ENCODE measurements at regions not wholly inside any gene's neighbourhood (a gene's known extent, or its start where the extent isn't known, plus 50 kb on each side); places are given as distances from the start of the nearest gene placed in this dataset.

DNA sequence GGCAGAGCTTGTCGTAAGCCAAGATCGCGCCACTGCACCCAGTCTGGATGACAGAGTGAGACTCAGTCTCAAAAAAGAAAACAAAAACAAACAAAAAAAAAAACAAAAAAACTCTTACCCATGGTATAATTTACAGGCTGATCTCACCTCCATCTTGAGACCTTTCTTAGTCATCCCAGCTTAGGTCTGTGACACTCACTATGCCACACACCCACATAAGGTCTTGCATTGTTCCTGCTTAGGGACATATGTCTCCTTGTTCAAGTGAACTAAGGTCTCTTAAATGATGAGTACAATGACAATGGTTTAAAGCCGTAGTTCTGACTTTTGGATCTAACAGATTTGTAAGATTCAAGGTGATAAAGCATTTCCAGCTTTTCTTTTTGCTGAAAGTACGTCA is 360.2 kb upstream of the ARHGEF26 start (continued):
- TF ChIP-seq, protein P1, sequence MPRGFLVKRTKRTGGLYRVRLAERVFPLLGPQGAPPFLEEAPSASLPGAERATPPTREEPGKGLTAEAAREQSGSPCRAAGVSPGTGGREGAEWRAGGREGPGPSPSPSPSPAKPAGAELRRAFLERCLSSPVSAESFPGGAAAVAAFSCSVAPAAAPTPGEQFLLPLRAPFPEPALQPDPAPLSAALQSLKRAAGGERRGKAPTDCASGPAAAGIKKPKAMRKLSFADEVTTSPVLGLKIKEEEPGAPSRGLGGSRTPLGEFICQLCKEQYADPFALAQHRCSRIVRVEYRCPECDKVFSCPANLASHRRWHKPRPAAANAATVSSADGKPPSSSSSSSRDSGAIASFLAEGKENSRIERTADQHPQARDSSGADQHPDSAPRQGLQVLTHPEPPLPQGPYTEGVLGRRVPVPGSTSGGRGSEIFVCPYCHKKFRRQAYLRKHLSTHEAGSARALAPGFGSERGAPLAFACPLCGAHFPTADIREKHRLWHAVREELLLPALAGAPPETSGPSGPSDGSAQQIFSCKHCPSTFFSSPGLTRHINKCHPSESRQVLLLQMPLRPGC (tag by site-specific recombination; IDR thresholded peaks at IDR 0.05): no peak
- no peak for TF ChIP-seq PRDM1 (tag by site-specific recombination; IDR thresholded peaks at IDR 0.05)
- TF ChIP-seq ZBTB7A (tag by site-specific recombination; IDR thresholded peaks at IDR 0.05; ENCODE audit: low read depth): no peak
- TF ChIP-seq YY1 (tag by site-specific recombination; IDR thresholded peaks at IDR 0.05): no peak
- TF ChIP-seq SCRT1 (tag by site-specific recombination; IDR thresholded peaks at IDR 0.05; ENCODE audit: borderline replicate concordance): no peak
- TF ChIP-seq, protein P2, sequence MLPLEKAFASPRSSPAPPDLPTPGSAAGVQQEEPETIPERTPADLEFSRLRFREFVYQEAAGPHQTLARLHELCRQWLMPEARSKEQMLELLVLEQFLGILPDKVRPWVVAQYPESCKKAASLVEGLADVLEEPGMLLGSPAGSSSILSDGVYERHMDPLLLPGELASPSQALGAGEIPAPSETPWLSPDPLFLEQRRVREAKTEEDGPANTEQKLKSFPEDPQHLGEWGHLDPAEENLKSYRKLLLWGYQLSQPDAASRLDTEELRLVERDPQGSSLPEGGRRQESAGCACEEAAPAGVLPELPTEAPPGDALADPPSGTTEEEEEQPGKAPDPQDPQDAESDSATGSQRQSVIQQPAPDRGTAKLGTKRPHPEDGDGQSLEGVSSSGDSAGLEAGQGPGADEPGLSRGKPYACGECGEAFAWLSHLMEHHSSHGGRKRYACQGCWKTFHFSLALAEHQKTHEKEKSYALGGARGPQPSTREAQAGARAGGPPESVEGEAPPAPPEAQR (tag by site-specific recombination; IDR thresholded peaks at IDR 0.05): no peak
- TF ChIP-seq, protein P3, sequence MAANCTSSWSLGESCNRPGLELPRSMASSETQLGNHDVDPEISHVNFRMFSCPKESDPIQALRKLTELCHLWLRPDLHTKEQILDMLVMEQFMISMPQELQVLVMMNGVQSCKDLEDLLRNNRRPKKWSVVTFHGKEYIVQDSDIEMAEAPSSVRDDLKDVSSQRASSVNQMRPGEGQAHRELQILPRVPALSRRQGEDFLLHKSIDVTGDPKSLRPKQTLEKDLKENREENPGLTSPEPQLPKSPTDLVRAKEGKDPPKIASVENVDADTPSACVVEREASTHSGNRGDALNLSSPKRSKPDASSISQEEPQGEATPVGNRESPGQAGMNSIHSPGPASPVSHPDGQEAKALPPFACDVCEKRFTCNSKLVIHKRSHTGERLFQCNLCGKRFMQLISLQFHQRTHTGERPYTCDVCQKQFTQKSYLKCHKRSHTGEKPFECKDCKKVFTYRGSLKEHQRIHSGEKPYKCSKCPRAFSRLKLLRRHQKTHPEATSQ (tag by site-specific recombination; IDR thresholded peaks at IDR 0.05): no peak
- no peak for TF ChIP-seq ZNF19 (tag by site-specific recombination; IDR thresholded peaks at IDR 0.05; ENCODE audit: low read depth)
- TF ChIP-seq KLF8 (tag by site-specific recombination; IDR thresholded peaks at IDR 0.05): no peak

DNA sequence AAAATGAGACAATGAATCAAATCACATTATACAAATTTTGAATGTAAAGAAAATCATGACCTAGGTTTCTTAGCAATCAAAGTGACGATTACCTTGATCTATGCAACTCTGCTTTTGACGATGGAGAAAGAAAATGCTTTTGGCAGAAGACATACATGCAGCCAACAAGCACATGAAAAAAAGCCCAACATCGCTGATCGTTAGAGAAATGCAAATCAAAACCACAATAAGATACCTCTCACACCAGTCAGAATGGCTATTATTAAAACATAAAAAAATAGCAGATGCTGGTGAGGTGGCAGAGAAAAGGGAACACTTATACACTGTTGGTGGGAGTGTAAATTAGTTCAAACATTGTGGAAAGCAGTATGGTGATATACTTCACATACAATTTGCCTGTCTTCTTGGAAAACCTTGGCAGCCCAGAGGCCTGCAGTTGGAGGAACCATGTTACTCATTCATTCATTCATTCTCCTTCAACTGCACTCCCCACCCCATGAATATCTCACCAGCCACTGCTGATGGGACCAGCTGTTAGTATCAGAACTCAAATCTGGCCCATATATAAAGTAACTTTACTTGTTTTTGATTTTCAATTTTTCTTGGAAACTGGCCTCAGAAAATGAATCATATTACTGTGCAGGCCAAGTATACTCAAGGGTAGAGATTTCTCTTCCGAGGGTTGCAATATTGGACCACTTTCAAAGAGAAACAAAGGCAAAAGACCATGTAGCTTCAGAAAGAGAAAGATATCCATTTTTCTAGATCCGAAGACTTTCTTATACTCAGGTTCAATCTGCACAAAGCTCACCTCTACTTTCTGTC is 358.6 kb upstream of the ARHGEF26 start:
- H3K4me1 ChIP-seq (ENCODE audit: control insufficient read depth, insufficient read depth, low read length): no peaks in the 10 kb centered on the region
- no peaks in the 10 kb centered on the region for H3K36me3 ChIP-seq (ENCODE audit: control insufficient read depth in 2 of 2, insufficient read depth in 1 of 2, low read length in 2 of 2)
- CTCF ChIA-PET: no interaction called here
- POLR2A ChIA-PET: no interaction called here
- no peak overlapping the region for H3K27ac ChIP-seq (ENCODE audit: extremely low read depth, low read depth, low read length)
- no peaks in the 10 kb centered on the region for H3K9me3 ChIP-seq (ENCODE audit: control insufficient read depth, insufficient read depth, low read depth, low read length)
- H3K4me3 ChIP-seq (ENCODE audit: low read depth, low read length): no peak overlapping the region
- no peak for TF ChIP-seq SCRT1 (tag by site-specific recombination; IDR thresholded peaks at IDR 0.05; ENCODE audit: borderline replicate concordance)
- TF ChIP-seq, protein P4, sequence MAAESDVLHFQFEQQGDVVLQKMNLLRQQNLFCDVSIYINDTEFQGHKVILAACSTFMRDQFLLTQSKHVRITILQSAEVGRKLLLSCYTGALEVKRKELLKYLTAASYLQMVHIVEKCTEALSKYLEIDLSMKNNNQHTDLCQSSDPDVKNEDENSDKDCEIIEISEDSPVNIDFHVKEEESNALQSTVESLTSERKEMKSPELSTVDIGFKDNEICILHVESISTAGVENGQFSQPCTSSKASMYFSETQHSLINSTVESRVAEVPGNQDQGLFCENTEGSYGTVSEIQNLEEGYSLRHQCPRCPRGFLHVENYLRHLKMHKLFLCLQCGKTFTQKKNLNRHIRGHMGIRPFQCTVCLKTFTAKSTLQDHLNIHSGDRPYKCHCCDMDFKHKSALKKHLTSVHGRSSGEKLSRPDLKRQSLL (tag by site-specific recombination; IDR thresholded peaks at IDR 0.05): no peak
- no peak for TF ChIP-seq ZNF133 (tag by site-specific recombination; IDR thresholded peaks at IDR 0.05)
- no peak for TF ChIP-seq ZNF514 (tag by site-specific recombination; IDR thresholded peaks at IDR 0.05)
- no peak for TF ChIP-seq ZNF837 (tag by site-specific recombination; IDR thresholded peaks at IDR 0.05)
- no peak for TF ChIP-seq MYNN (tag by site-specific recombination; IDR thresholded peaks at IDR 0.05; ENCODE audit: borderline replicate concordance)
- TF ChIP-seq, protein P5, sequence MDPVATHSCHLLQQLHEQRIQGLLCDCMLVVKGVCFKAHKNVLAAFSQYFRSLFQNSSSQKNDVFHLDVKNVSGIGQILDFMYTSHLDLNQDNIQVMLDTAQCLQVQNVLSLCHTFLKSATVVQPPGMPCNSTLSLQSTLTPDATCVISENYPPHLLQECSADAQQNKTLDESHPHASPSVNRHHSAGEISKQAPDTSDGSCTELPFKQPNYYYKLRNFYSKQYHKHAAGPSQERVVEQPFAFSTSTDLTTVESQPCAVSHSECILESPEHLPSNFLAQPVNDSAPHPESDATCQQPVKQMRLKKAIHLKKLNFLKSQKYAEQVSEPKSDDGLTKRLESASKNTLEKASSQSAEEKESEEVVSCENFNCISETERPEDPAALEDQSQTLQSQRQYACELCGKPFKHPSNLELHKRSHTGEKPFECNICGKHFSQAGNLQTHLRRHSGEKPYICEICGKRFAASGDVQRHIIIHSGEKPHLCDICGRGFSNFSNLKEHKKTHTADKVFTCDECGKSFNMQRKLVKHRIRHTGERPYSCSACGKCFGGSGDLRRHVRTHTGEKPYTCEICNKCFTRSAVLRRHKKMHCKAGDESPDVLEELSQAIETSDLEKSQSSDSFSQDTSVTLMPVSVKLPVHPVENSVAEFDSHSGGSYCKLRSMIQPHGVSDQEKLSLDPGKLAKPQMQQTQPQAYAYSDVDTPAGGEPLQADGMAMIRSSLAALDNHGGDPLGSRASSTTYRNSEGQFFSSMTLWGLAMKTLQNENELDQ (tag by site-specific recombination; IDR thresholded peaks at IDR 0.05; ENCODE audit: low read depth): no peak
- no peak for TF ChIP-seq ZNF623 (tag by site-specific recombination; IDR thresholded peaks at IDR 0.05)
- TF ChIP-seq, protein P6, sequence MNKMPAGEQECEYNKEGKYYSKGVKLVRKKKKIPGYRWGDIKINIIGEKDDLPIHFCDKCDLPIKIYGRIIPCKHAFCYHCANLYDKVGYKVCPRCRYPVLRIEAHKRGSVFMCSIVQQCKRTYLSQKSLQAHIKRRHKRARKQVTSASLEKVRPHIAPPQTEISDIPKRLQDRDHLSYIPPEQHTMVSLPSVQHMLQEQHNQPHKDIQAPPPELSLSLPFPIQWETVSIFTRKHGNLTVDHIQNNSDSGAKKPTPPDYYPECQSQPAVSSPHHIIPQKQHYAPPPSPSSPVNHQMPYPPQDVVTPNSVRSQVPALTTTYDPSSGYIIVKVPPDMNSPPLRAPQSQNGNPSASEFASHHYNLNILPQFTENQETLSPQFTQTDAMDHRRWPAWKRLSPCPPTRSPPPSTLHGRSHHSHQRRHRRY (tag by site-specific recombination; IDR thresholded peaks at IDR 0.05): no peak
- TF ChIP-seq ZNF169 (tag by site-specific recombination; IDR thresholded peaks at IDR 0.05): no peak
- TF ChIP-seq, protein P7, sequence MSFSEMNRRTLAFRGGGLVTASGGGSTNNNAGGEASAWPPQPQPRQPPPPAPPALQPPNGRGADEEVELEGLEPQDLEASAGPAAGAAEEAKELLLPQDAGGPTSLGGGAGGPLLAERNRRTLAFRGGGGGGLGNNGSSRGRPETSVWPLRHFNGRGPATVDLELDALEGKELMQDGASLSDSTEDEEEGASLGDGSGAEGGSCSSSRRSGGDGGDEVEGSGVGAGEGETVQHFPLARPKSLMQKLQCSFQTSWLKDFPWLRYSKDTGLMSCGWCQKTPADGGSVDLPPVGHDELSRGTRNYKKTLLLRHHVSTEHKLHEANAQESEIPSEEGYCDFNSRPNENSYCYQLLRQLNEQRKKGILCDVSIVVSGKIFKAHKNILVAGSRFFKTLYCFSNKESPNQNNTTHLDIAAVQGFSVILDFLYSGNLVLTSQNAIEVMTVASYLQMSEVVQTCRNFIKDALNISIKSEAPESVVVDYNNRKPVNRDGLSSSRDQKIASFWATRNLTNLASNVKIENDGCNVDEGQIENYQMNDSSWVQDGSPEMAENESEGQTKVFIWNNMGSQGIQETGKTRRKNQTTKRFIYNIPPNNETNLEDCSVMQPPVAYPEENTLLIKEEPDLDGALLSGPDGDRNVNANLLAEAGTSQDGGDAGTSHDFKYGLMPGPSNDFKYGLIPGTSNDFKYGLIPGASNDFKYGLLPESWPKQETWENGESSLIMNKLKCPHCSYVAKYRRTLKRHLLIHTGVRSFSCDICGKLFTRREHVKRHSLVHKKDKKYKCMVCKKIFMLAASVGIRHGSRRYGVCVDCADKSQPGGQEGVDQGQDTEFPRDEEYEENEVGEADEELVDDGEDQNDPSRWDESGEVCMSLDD (tag by site-specific recombination; IDR thresholded peaks at IDR 0.05): no peak
- no peak for TF ChIP-seq GLIS1 (tag by site-specific recombination; IDR thresholded peaks at IDR 0.05)

All from HEK293 (cell line).